SU-DHL-6 (cell line): ENCODE measurements at regions not wholly inside any gene's neighbourhood (a gene's known extent, or its start where the extent isn't known, plus 50 kb on each side); places are given as distances from the start of the nearest gene placed in this dataset.

Source experiments
- CTCF ChIP-seq: fragments of 200-600 bp; sonication (generic); IDR thresholded peaks from one replicate; pipeline ENCODE4 v1.5.1; 2017; ENCODE audit warnings: antibody characterized with exemption, mild to moderate bottlenecking, low read length, moderate library complexity; ENCODE audit not compliant: insufficient read depth, poor library complexity, severe bottlenecking
- EZH2phosphoT487 ChIP-seq: fragments of 200-600 bp; sonication (generic), shearing (Covaris generic); conservative IDR thresholded peaks from 2 replicates; pipeline ENCODE4 v1.6.1; 2018; ENCODE audit warnings: mild to moderate bottlenecking, antibody characterized with exemption, low read length, moderate library complexity, mixed read lengths

GRCh38 chr1:30258471-30258870 is 464.9 kb downstream of the MATN1 start:
- TF ChIP-seq CTCF (no peak), EZH2phosphoT487 (no peak)
